Progenitor cell of endocrine pancreas (in vitro differentiated cells): ENCODE measurements at regions not wholly inside any gene's neighbourhood (a gene's known extent, or its start where the extent isn't known, plus 50 kb on each side); places are given as distances from the start of the nearest gene placed in this dataset.
"Not testable (repeated sequence)": the region's sequence is repeated elsewhere in the genome, so short reads cannot be mapped to it uniquely, and the experiment has no call there.

Experiments used
- DNase-seq: peaks from one replicate; pipeline ENCODE4 v3.0.0; 2021; ENCODE audit warnings: low spot score; ENCODE audit not compliant: unreplicated experiment
- H3K27ac Mint-ChIP-seq: 2 replicates; pipeline ENCODE4 v1.8.0; 2021; ENCODE audit warnings: mild to moderate bottlenecking, moderate library complexity, mixed read lengths
- H3K27me3 Mint-ChIP-seq: 2 replicates; pipeline ENCODE4 v1.8.0; 2021; ENCODE audit warnings: mixed read lengths
- H3K36me3 Mint-ChIP-seq: 2 replicates; pipeline ENCODE4 v1.8.0; 2022; ENCODE audit warnings: mixed read lengths; ENCODE audit not compliant: insufficient read depth
- H3K4me1 Mint-ChIP-seq: 2 replicates; pipeline ENCODE4 v1.8.0; 2021; ENCODE audit warnings: low read depth, mixed read lengths
- H3K4me3 Mint-ChIP-seq: 2 replicates; pipeline ENCODE4 v1.8.0; 2021; ENCODE audit warnings: low read depth, mild to moderate bottlenecking, moderate library complexity, mixed read lengths
- H3K9me3 Mint-ChIP-seq: 2 replicates; pipeline ENCODE4 v1.8.0; 2021; ENCODE audit warnings: low read depth, mixed read lengths

DNA sequence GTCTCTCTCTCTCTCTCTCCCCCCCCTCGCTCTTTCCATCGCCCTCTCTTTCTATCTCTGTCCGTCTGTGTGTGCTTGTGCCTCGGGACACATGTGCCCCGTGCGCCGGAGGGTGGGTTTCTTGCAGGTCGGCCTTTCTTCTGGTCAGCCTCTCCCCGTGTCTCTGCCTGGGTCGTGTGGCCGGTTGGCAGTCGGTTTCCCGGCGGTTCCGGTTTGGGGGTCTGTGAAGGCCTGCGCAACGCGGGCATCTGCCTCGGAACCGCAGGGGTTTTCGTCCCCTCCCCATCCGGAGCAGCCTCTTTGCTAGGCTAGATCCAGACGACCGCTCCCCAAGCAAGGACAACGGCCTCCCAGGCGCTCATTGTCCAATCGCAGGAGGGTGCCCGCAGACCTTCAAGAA is 1418.5 kb upstream of the PCDH10 start:
- H3K27me3 Mint-ChIP-seq, H3K4me3 Mint-ChIP-seq, H3K27ac Mint-ChIP-seq, H3K4me1 Mint-ChIP-seq, H3K9me3 Mint-ChIP-seq, DNase-seq, H3K36me3 Mint-ChIP-seq: not testable (repeated sequence)

DNA sequence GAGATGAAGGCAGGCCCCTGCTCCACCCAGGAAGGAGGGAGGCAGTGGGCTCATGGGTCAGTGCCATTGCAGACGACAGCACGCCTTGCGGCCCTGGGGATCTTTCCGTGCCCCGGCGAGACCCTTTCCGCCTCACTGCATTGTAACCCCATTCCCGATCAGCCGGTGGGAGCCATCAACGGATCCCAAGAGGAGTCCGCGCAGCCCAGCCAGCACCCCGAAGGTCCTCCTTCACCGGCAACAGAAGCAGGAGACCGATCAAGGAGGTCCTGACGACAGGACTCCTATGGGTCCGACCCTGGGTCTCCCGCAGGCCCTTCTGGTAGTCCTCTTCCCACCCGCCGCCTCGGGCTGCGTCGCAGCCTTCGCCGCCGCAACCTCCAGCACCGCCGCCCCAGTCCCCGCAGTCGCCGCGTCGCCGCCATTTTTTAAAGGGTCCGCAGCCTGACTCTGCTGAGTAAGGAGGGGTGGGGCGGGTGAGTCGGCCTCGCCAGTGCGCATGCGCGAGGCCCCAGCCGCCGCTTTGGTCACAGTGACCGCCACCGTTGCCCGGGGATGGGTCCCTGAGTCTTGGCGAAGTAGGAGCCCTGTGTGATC is 1417.0 kb upstream of the PCDH10 start:
- not testable (repeated sequence) for H3K36me3 Mint-ChIP-seq, H3K27ac Mint-ChIP-seq, H3K27me3 Mint-ChIP-seq, DNase-seq, H3K4me1 Mint-ChIP-seq, H3K9me3 Mint-ChIP-seq, H3K4me3 Mint-ChIP-seq

DNA sequence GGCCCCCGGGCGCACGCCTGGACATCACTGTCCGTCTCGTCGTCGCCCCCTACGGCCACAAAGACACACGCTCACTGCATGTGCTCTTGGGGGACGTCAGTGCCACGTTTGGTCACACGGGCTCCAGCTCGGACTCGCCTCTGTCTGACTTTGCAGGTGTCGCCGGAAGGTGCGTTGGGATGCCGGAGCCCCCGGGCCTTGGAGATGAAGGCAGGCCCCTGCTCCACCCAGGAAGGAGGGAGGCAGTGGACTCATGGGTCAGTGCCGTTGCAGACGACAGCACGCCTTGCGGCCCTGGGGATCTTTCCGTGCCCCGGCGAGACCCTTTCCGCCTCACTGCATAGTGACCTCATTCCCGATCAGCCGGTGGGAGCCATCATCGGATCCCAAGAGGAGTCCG is 1414.8 kb upstream of the PCDH10 start:
- H3K27ac Mint-ChIP-seq, H3K36me3 Mint-ChIP-seq, H3K4me1 Mint-ChIP-seq, H3K27me3 Mint-ChIP-seq, H3K4me3 Mint-ChIP-seq, DNase-seq, H3K9me3 Mint-ChIP-seq: not testable (repeated sequence)

DNA sequence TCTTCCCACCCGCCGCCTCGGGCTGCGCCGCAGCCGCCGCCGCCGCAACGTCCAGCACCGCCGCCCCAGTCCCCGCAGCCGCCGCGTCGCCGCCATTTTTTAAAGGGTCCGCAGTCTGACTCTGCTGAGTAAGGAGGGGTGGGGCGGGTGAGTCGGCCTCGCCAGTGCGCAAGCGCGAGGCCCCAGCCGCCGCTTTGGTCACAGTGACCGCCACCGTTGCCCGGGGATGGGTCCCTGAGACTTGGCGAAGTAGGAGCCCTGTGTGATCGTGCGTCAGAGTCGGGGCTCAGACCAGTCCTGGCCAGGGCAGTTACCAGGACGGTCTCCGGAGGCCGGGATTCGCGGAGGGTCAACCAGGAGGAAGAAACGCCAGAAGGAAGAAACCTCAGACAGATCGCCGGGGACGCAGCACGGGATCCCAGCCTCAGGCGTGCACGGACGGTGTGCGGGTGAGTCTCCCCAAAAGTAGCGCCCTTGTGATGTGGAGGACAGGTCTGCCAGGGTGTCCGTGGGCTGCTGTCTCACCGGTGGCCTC is 1414.2 kb upstream of the PCDH10 start:
- H3K9me3 Mint-ChIP-seq, H3K27ac Mint-ChIP-seq, H3K27me3 Mint-ChIP-seq, H3K4me3 Mint-ChIP-seq, H3K4me1 Mint-ChIP-seq, H3K36me3 Mint-ChIP-seq: not testable (repeated sequence)
- peak; percentile 48 for DNase-seq

DNA sequence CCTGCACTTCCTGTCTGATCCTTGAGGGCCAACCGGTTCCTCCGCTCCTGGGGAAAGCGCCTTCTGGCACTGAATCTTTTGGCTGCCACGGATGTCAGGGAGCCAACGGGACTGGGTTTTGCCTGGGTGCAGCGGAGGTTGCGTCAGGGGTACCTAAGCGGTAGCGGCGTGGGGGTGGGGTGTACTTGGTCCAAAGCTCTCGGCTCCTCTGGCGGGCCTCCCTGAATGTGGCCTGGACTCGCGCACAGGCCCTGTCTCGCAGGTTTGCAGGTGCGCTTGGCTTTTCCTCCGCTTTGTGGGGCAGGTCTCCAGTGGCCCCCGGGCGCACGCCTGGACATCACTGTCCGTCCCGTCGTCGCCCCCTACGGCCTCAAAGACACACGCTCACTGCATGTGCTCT is 1410.1 kb upstream of the PCDH10 start:
- not testable (repeated sequence) for H3K36me3 Mint-ChIP-seq, H3K9me3 Mint-ChIP-seq, DNase-seq, H3K27ac Mint-ChIP-seq, H3K4me1 Mint-ChIP-seq, H3K4me3 Mint-ChIP-seq, H3K27me3 Mint-ChIP-seq

GRCh38 chr4:131741836-131742235 is 1407.3 kb upstream of the PCDH10 start:
- H3K27me3 Mint-ChIP-seq, H3K36me3 Mint-ChIP-seq, H3K27ac Mint-ChIP-seq, H3K9me3 Mint-ChIP-seq, H3K4me1 Mint-ChIP-seq, DNase-seq, H3K4me3 Mint-ChIP-seq: not testable (repeated sequence)

DNA sequence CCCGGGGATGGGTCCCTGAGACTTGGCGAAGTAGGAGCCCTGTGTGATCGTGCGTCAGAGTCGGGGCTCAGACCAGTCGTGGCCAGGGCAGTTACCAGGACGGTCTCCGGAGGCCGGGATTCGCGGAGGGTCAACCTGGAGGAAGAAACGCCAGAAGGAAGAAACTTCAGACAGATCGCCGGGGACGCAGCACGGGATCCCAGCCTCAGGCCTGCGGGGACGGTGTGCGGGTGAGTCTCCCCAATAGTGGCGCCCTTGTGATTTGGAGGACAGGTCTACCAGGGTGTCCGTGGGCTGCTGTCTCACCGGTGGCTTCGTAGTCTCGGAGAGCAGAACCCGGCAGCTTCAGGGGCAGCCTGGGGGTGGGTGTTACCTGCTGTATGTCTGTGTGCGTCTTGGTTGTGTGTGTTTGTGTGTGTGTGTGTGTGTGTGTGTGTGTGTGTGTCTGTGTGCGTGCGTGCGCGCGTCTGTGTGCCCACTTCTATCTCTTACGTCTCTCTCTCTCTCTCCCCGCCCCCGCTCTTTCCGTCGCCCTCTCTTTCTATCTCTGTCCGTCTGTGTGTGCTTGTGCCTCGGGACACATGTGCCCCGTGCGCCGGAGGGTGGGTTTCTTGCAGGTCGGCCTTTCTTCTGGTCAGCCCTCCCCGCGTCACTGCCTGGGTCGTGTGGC is 1406.4 kb upstream of the PCDH10 start:
- not testable (repeated sequence) for H3K4me1 Mint-ChIP-seq, H3K9me3 Mint-ChIP-seq, H3K27me3 Mint-ChIP-seq, DNase-seq, H3K4me3 Mint-ChIP-seq, H3K36me3 Mint-ChIP-seq, H3K27ac Mint-ChIP-seq

- not testable (repeated sequence) for DNase-seq, H3K36me3 Mint-ChIP-seq
Observed at GRCh38 chr4:131743348-131743747, 1405.7 kb upstream of the PCDH10 start.

DNA sequence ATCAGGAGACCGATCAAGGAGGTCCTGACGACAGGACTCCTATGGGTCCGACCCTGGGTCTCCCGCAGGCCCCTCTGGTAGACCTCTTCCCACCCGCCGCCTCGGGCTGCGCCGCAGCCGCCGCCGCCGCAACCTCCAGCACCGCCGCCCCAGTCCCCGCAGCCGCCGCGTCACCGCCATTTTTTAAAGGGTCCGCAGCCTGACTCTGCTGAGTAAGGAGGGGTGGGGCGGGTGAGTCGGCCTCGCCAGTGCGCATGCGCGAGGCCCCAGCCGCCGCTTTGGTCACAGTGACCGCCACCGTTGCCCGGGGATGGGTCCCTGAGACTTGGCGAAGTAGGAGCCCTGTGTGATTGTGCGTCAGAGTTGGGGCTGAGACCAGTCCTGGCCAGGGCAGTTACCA is 1401.9 kb upstream of the PCDH10 start:
- H3K36me3 Mint-ChIP-seq, H3K27ac Mint-ChIP-seq, DNase-seq, H3K4me1 Mint-ChIP-seq, H3K27me3 Mint-ChIP-seq, H3K4me3 Mint-ChIP-seq, H3K9me3 Mint-ChIP-seq: not testable (repeated sequence)

More at GRCh38 chr4:131743348-131743747, 1405.7 kb upstream of the PCDH10 start:
- not testable (repeated sequence) for H3K27me3 Mint-ChIP-seq, H3K4me1 Mint-ChIP-seq, H3K4me3 Mint-ChIP-seq, H3K27ac Mint-ChIP-seq, H3K9me3 Mint-ChIP-seq

DNA sequence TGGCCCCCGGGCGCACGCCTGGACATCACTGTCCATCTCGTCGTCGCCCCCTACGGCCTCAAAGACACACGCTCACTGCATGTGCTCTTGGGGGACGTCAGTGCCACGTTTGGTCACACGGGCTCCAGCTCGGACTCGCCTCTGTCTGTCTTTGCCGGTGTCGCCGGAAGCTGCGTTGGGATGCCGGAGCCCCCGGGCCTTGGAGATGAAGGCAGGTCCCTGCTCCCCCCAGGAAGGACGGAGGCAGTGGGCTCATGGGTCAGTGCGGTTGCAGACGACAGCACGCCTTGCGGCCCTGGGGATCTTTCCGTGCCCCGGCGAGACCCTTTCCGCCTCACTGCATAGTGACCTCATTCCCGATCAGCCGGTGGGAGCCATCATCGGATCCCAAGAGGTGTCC is 1399.9 kb upstream of the PCDH10 start:
- H3K27ac Mint-ChIP-seq, H3K4me1 Mint-ChIP-seq, H3K9me3 Mint-ChIP-seq, H3K27me3 Mint-ChIP-seq, H3K36me3 Mint-ChIP-seq, H3K4me3 Mint-ChIP-seq, DNase-seq: not testable (repeated sequence)

DNA sequence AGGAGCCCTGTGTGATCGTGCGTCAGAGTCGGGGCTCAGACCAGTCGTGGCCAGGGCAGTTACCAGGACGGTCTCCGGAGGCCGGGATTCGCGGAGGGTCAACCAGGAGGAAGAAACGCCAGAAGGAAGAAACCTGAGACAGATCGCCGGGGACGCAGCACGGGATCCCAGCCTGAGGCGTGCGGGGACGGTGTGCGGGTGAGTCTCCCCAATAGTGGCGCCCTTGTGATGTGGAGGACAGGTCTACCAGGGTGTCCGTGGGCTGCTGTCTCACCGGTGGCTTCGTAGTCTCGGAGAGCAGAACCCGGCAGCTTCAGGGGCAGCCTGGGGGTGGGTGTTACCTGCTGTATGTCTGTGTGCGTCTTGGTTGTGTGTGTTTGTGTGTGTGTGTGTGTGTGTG is 1399.1 kb upstream of the PCDH10 start:
- not testable (repeated sequence) for H3K36me3 Mint-ChIP-seq, H3K27ac Mint-ChIP-seq, H3K27me3 Mint-ChIP-seq, H3K4me1 Mint-ChIP-seq, DNase-seq, H3K9me3 Mint-ChIP-seq, H3K4me3 Mint-ChIP-seq

GRCh38 chr4:131750469-131750868 is 1398.6 kb upstream of the PCDH10 start:
- not testable (repeated sequence) for H3K4me3 Mint-ChIP-seq, H3K27ac Mint-ChIP-seq, H3K36me3 Mint-ChIP-seq, H3K27me3 Mint-ChIP-seq, H3K4me1 Mint-ChIP-seq, H3K9me3 Mint-ChIP-seq
- DNase-seq: peak; percentile 64

GRCh38 chr4:131762234-131762633 is 1386.9 kb upstream of the PCDH10 start:
- H3K4me3 Mint-ChIP-seq, H3K27me3 Mint-ChIP-seq, H3K9me3 Mint-ChIP-seq, DNase-seq, H3K36me3 Mint-ChIP-seq, H3K4me1 Mint-ChIP-seq, H3K27ac Mint-ChIP-seq: not testable (repeated sequence)
